Neural progenitor cell (in vitro differentiated cells): ENCODE measurements at regions not wholly inside any gene's neighbourhood (a gene's known extent, or its start where the extent isn't known, plus 50 kb on each side); places are given as distances from the start of the nearest gene placed in this dataset.

ENCODE experiments used
- EZH2phosphoT487 ChIP-seq: fragments of 200-600 bp; sonication (generic); IDR thresholded peaks from 2 replicates; pipeline ENCODE4 v1.6.1; 2017; ENCODE audit warnings: antibody characterized with exemption
- TF ChIP-seq, protein P1 (sequence below): fragments of 200-600 bp; sonication (generic); IDR thresholded peaks from 2 replicates; pipeline ENCODE4 v1.5.1; 2017; ENCODE audit warnings: antibody characterized with exemption, mild to moderate bottlenecking

DNA sequence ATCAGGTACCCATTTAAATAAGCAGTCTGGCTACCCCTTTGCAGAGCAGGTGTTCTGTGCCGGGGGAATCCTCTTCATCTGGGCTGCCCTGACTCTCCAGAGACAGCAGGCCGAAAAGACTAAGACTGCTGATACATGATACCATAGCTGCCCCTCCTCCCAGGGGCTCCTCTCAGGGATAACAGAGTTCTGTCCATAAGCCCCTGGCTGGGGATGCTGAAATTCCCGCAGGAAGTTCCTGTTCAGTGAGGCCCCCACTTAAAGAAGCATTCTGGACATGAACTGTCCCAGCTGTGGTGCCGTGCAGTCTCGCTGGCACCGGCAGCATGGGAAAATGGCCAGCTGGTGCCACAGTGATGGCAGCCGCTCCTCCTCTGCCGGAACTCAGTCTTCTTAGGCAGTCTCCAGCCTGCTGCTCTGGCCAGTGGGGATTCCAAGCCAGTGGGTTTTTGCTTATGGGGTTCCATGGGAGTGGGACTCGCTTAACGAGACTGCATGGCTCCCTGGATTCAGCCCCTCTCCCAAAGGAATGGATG lies 1026.2 kb downstream of the NAALADL2 start:
- TF ChIP-seq, protein P1, sequence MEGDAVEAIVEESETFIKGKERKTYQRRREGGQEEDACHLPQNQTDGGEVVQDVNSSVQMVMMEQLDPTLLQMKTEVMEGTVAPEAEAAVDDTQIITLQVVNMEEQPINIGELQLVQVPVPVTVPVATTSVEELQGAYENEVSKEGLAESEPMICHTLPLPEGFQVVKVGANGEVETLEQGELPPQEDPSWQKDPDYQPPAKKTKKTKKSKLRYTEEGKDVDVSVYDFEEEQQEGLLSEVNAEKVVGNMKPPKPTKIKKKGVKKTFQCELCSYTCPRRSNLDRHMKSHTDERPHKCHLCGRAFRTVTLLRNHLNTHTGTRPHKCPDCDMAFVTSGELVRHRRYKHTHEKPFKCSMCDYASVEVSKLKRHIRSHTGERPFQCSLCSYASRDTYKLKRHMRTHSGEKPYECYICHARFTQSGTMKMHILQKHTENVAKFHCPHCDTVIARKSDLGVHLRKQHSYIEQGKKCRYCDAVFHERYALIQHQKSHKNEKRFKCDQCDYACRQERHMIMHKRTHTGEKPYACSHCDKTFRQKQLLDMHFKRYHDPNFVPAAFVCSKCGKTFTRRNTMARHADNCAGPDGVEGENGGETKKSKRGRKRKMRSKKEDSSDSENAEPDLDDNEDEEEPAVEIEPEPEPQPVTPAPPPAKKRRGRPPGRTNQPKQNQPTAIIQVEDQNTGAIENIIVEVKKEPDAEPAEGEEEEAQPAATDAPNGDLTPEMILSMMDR = no peak
- no peak for TF ChIP-seq EZH2phosphoT487
